CD4-positive, alpha-beta T cell (primary cell): ENCODE measurements at regions not wholly inside any gene's neighbourhood (a gene's known extent, or its start where the extent isn't known, plus 50 kb on each side); places are given as distances from the start of the nearest gene placed in this dataset.

Experiments
- ATAC-seq: fragments of 200-7000 bp; cut with Tn5 transposase; one replicate; pipeline ENCODE4 v1.10.0; 2022; ENCODE audit warnings: mild to moderate bottlenecking; ENCODE audit not compliant: poor library complexity
- CTCF ChIA-PET: fragments of 350-600 bp; sonication (Branson Sonifier 250); formaldehyde crosslinking; loops from one replicate; lab custom pipeline; 2021; ENCODE audit warnings: antibody characterized with exemption, inconsistent platforms; lab: Charles Lee
- POLR2A ChIA-PET: fragments of 350-600 bp; sonication (Branson Sonifier 250); formaldehyde crosslinking; loops from one replicate; lab custom pipeline; 2021; ENCODE audit warnings: antibody characterized with exemption, inconsistent platforms; lab: Charles Lee
- DNase-seq, 14 experiments: peaks; one replicate each; pipeline ENCODE4 v3.0.0-alpha.2; 2013 to 2020; ENCODE audit warnings: mixed read lengths in 2 of 14
- H3K27ac ChIP-seq, 2 donors: one replicate each; pipeline versions ENCODE4 v1.5.1 to v1.7.0; 2013; ENCODE audit warnings: low read length in 2 of 2, low read depth in 1 of 2, mild to moderate bottlenecking in 1 of 2
- H3K27me3 ChIP-seq, 2 experiments: 1 replicate in 1 of 2; 2 replicates in 1 of 2; pipeline versions ENCODE4 v1.6.1 to v1.7.0; 2013; ENCODE audit warnings: low read length in 2 of 2, control low read depth in 1 of 2, mild to moderate bottlenecking in 1 of 2, moderate library complexity in 1 of 2; ENCODE audit not compliant: insufficient read depth in 2 of 2, control insufficient read depth in 1 of 2
- H3K36me3 ChIP-seq: one replicate; pipeline ENCODE4 v1.6.1; 2013; ENCODE audit warnings: low read length, control low read depth; ENCODE audit not compliant: insufficient read depth
- H3K4me1 ChIP-seq: one replicate; pipeline ENCODE4 v1.6.1; 2013; ENCODE audit warnings: low read length, control low read depth; ENCODE audit not compliant: insufficient read depth
- H3K4me3 ChIP-seq: one replicate; pipeline ENCODE4 v1.5.1; 2013; ENCODE audit warnings: mild to moderate bottlenecking, low read length, moderate library complexity
- H3K9me3 ChIP-seq, 2 experiments: 1 replicate in 1 of 2; 2 replicates in 1 of 2; pipeline versions ENCODE4 v1.6.1 to v1.7.0; 2013; ENCODE audit warnings: low read length in 2 of 2, mild to moderate bottlenecking in 2 of 2, control low read depth in 1 of 2, moderate library complexity in 1 of 2; ENCODE audit not compliant: control insufficient read depth in 1 of 2, insufficient read depth in 1 of 2
- H3K27ac Mint-ChIP-seq: one replicate; pipeline ENCODE4 v1.8.0; 2020; ENCODE audit warnings: mixed read lengths
- H3K27me3 Mint-ChIP-seq: one replicate; pipeline ENCODE4 v1.8.0; 2021; ENCODE audit warnings: mixed read lengths
- H3K36me3 Mint-ChIP-seq: one replicate; pipeline ENCODE4 v1.8.0; 2021; ENCODE audit warnings: low read depth, mixed read lengths
- H3K4me1 Mint-ChIP-seq: one replicate; pipeline ENCODE4 v1.8.0; 2021; ENCODE audit warnings: low read depth, mixed read lengths
- H3K4me3 Mint-ChIP-seq: one replicate; pipeline ENCODE4 v1.8.0; 2020; ENCODE audit warnings: mild to moderate bottlenecking, mixed read lengths
- H3K9me3 Mint-ChIP-seq: one replicate; pipeline ENCODE4 v1.8.0; 2020; ENCODE audit warnings: mixed read lengths
- CTCF ChIP-seq: fragments of 200-600 bp; IDR thresholded peaks from one replicate; pipeline ENCODE4 v1.8.0; 2022; ENCODE audit warnings: antibody characterized with exemption, mild to moderate bottlenecking
- intact Hi-C, 2 experiments: fragments of 100-400 bp; cut with DNase I in 1 of 2; cut with micrococcal nuclease in 1 of 2; formaldehyde crosslinking; loops; one replicate each; pipeline versions ENCODE4 v1.15.1 to v1.9.0; 2023 to 2025; cut with DNase I, micrococcal nuclease

- H3K9me3 Mint-ChIP-seq, result no peaks in the 10 kb centered on the region
- DNase-seq (no peak), ATAC-seq (no peak)
- no peaks in the 10 kb centered on the region for H3K9me3 ChIP-seq
- no peaks in the 10 kb centered on the region for H3K4me1 ChIP-seq
- H3K36me3 ChIP-seq, result no peaks in the 10 kb centered on the region
- no peaks in the 10 kb centered on the region for H3K27me3 ChIP-seq
- ChIA-PET CTCF (interaction anchor here (1.1 to 1.5 kb wide), 3 partner anchors 290 to 514 kb away, joined by 3 to 4 read pairs (median 3); no protein-coding TSS in a partner anchor), POLR2A (interaction anchor here (0.5 to 1.1 kb wide), 8 partner anchors 51 to 391 kb away, joined by 3 to 18 read pairs (median 5); partner anchors contain the start of gene SLC38A2)
- no peaks in the 10 kb centered on the region for H3K36me3 Mint-ChIP-seq
- H3K4me3 ChIP-seq, result no peak overlapping the region
- no peak overlapping the region for H3K4me3 Mint-ChIP-seq
- H3K27ac Mint-ChIP-seq, result peak overlapping the region; percentile 1
- H3K27me3 Mint-ChIP-seq, result no peaks in the 10 kb centered on the region
- TF ChIP-seq CTCF, result no peak
- no peak overlapping the region for H3K27ac ChIP-seq
- peaks cover 32% of the 10 kb centered on the region for H3K4me1 Mint-ChIP-seq
- intact Hi-C loops, result loop anchor here (1.0 to 5.0 kb wide), 4 partner anchors 288 to 508 kb away; partner anchors contain the start of gene SLC38A2 (in 2 of the 2)
Measured at GRCh38 chr12:46660719-46661109, 165.1 kb downstream of the SLC38A4 start.

- ChIA-PET POLR2A (no interaction called here), CTCF (no interaction called here)
- Histone ChIP-seq H3K4me3 (no peak overlapping the region), H3K27ac (no peak overlapping the region), H3K4me1 (no peaks in the 10 kb centered on the region), H3K27me3 (no peaks in the 10 kb centered on the region), H3K9me3 (no peaks in the 10 kb centered on the region), H3K36me3 (no peaks in the 10 kb centered on the region)
- intact Hi-C loops, result loop anchor here (5.0 kb wide), 3 partner anchors 288 to 508 kb away; partner anchors contain the start of gene SLC38A2 (in 2 of the 2)
- Mint-ChIP-seq H3K27ac (no peak overlapping the region), H3K36me3 (no peaks in the 10 kb centered on the region), H3K4me1 (peaks cover 32% of the 10 kb centered on the region), H3K4me3 (no peak overlapping the region), H3K9me3 (no peaks in the 10 kb centered on the region), H3K27me3 (no peaks in the 10 kb centered on the region)
- no peak for ATAC-seq
- no peak for DNase-seq
- no peak for TF ChIP-seq CTCF
Measured at GRCh38 chr12:46660276-46660675, 165.5 kb downstream of the SLC38A4 start.

GRCh38 chr12:46659824-46660223 is 166.0 kb downstream of the SLC38A4 start:
- Histone ChIP-seq H3K36me3 (no peaks in the 10 kb centered on the region), H3K4me3 (no peak overlapping the region), H3K9me3 (no peaks in the 10 kb centered on the region), H3K27me3 (no peaks in the 10 kb centered on the region), H3K27ac (no peak overlapping the region), H3K4me1 (no peaks in the 10 kb centered on the region)
- ChIA-PET POLR2A (no interaction called here), CTCF (no interaction called here)
- no peaks in the 10 kb centered on the region for H3K27me3 Mint-ChIP-seq
- no peak for ATAC-seq
- intact Hi-C loops, result loop anchor here (5.0 kb wide), 3 partner anchors 288 to 508 kb away; partner anchors contain the start of gene SLC38A2 (in 2 of the 2)
- no peaks in the 10 kb centered on the region for H3K36me3 Mint-ChIP-seq
- H3K4me1 Mint-ChIP-seq, result peaks cover 32% of the 10 kb centered on the region
- no peak overlapping the region for H3K4me3 Mint-ChIP-seq
- no peak for TF ChIP-seq CTCF
- DNase-seq, result no peak
- no peak overlapping the region for H3K27ac Mint-ChIP-seq
- H3K9me3 Mint-ChIP-seq, result no peaks in the 10 kb centered on the region
